RPMI8226 (cell line): ENCODE measurements at regions not wholly inside any gene's neighbourhood (a gene's known extent, or its start where the extent isn't known, plus 50 kb on each side); places are given as distances from the start of the nearest gene placed in this dataset.
"Not testable (repeated sequence)": the region's sequence is repeated elsewhere in the genome, so short reads cannot be mapped to it uniquely, and the experiment has no call there.

Experiments
- DNase-seq: peaks from one replicate; pipeline ENCODE4 v3.0.0-alpha.2; 2015

- DNase-seq = no peak
These were observed 430.9 kb upstream of the HNRNPA3 start for GRCh38 chr2:176781570-176782217.

GRCh38 chr2:176784633-176785200 lies 427.9 kb upstream of the HNRNPA3 start:
- no peak for DNase-seq

GRCh38 chr2:176789751-176790150 lies 422.8 kb upstream of the HNRNPA3 start:
- no peak for DNase-seq

GRCh38 chr2:176790468-176790867 lies 422.1 kb upstream of the HNRNPA3 start:
- DNase-seq = no peak

GRCh38 chr2:176793792-176794191 lies 418.8 kb upstream of the HNRNPA3 start:
- DNase-seq = no peak

GRCh38 chr2:176794392-176794791 lies 418.2 kb upstream of the HNRNPA3 start:
- DNase-seq = no peak

GRCh38 chr2:176795823-176796222 lies 416.8 kb upstream of the HNRNPA3 start:
- no peak for DNase-seq

- DNase-seq = not testable (repeated sequence)
These were observed 415.9 kb upstream of the HNRNPA3 start for GRCh38 chr2:176796677-176797076.

GRCh38 chr2:176804392-176804791 lies 408.2 kb upstream of the HNRNPA3 start:
- DNase-seq = no peak

- DNase-seq = no peak
These were observed 407.2 kb upstream of the HNRNPA3 start for GRCh38 chr2:176805345-176805744.

GRCh38 chr2:176812246-176812775 lies 400.3 kb upstream of the HNRNPA3 start:
- no peak for DNase-seq

GRCh38 chr2:176813156-176813555 lies 399.4 kb upstream of the HNRNPA3 start:
- DNase-seq = no peak

GRCh38 chr2:176813621-176814049 lies 399.0 kb upstream of the HNRNPA3 start:
- no peak for DNase-seq

GRCh38 chr2:176814274-176814673 lies 398.3 kb upstream of the HNRNPA3 start:
- no peak for DNase-seq

- DNase-seq = peak; percentile 29
These were observed 397.7 kb upstream of the HNRNPA3 start for GRCh38 chr2:176814740-176815367.

- no peak for DNase-seq
These were observed 395.5 kb upstream of the HNRNPA3 start for GRCh38 chr2:176817061-176817565.

- no peak for DNase-seq
These were observed 394.5 kb upstream of the HNRNPA3 start for GRCh38 chr2:176818076-176818475.

GRCh38 chr2:176818617-176819016 lies 394.0 kb upstream of the HNRNPA3 start:
- no peak for DNase-seq

- no peak for DNase-seq
These were observed 393.3 kb upstream of the HNRNPA3 start for GRCh38 chr2:176819306-176819705.

GRCh38 chr2:176820371-176820932 lies 392.1 kb upstream of the HNRNPA3 start:
- no peak for DNase-seq

- peak; percentile 5 for DNase-seq
These were observed 391.2 kb upstream of the HNRNPA3 start for GRCh38 chr2:176821350-176821749.

- DNase-seq = no peak
These were observed 390.5 kb upstream of the HNRNPA3 start for GRCh38 chr2:176822060-176822459.

GRCh38 chr2:176826356-176826755 lies 386.2 kb upstream of the HNRNPA3 start:
- no peak for DNase-seq
